ENCODE measurements at regions not wholly inside any gene's neighbourhood (a gene's known extent, or its start where the extent isn't known, plus 50 kb on each side); places are given as distances from the start of the nearest gene placed in this dataset.

- TF ChIP-seq, protein P1, sequence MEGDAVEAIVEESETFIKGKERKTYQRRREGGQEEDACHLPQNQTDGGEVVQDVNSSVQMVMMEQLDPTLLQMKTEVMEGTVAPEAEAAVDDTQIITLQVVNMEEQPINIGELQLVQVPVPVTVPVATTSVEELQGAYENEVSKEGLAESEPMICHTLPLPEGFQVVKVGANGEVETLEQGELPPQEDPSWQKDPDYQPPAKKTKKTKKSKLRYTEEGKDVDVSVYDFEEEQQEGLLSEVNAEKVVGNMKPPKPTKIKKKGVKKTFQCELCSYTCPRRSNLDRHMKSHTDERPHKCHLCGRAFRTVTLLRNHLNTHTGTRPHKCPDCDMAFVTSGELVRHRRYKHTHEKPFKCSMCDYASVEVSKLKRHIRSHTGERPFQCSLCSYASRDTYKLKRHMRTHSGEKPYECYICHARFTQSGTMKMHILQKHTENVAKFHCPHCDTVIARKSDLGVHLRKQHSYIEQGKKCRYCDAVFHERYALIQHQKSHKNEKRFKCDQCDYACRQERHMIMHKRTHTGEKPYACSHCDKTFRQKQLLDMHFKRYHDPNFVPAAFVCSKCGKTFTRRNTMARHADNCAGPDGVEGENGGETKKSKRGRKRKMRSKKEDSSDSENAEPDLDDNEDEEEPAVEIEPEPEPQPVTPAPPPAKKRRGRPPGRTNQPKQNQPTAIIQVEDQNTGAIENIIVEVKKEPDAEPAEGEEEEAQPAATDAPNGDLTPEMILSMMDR (IDR thresholded peaks at IDR 0.05) = no peak
- no peak for TF ChIP-seq POLR2AphosphoS5 (IDR thresholded peaks at IDR 0.05)
- TF ChIP-seq POLR2A (IDR thresholded peaks at IDR 0.05) = no peak
Measured at GRCh38 chr5:3401635-3402034, 194.0 kb upstream of the IRX1 start.
